Adrenal gland (tissue), 9 donors: ENCODE measurements at regions not wholly inside any gene's neighbourhood (a gene's known extent, or its start where the extent isn't known, plus 50 kb on each side); places are given as distances from the start of the nearest gene placed in this dataset.

Experiments
- DNase-seq, 7 donors: peaks; one replicate each; pipeline ENCODE4 v3.0.0-alpha.2; 2019 to 2020
- H3K27ac ChIP-seq, 5 donors: fragments of 200-600 bp; sonication (generic) in 4 of 5; 1 replicate in 3 of 5; 2 replicates in 2 of 5; pipeline versions ENCODE4 v1.5.1 to v1.8.0; 2016 to 2020; ENCODE audit warnings: mild to moderate bottlenecking in 1 of 5
- H3K27me3 ChIP-seq: fragments of 200-600 bp; 2 replicates; pipeline ENCODE4 v1.8.0; 2021
- H3K36me3 ChIP-seq, 2 donors: fragments of 200-600 bp; replicated peaks in 1 of 2; 1 replicate in 1 of 2; 2 replicates in 1 of 2; pipeline versions ENCODE4 v1.5.1 to v1.8.0; 2018 to 2022
- H3K4me1 ChIP-seq, 2 donors: fragments of 200-600 bp; replicated peaks in 1 of 2; 1 replicate in 1 of 2; 2 replicates in 1 of 2; pipeline versions ENCODE4 v1.5.1 to v1.8.0; 2018 to 2021
- H3K4me3 ChIP-seq, 4 donors: fragments of 200-600 bp; sonication (generic) in 3 of 4; one replicate each; pipeline ENCODE4 v1.5.1; 2016 to 2018
- H3K9me3 ChIP-seq, 3 donors: fragments of 200-600 bp; sonication (generic) in 1 of 3; replicated peaks in 1 of 3; 1 replicate in 2 of 3; 2 replicates in 1 of 3; pipeline versions ENCODE4 v1.5.1 to v1.8.0; 2016 to 2021
- CTCF ChIP-seq, 6 experiments: fragments of 450-650 bp in 4 of 6; fragments of 200-600 bp in 2 of 6; sonication (generic) in 1 of 6; IDR thresholded peaks; 1 replicate in 5 of 6; 2 replicates in 1 of 6; pipeline versions ENCODE4 v1.5.1 to v1.8.0; 2016 to 2021; ENCODE audit warnings: antibody characterized with exemption in 6 of 6, mild to moderate bottlenecking in 2 of 6, moderate library complexity in 1 of 6
- POLR2A ChIP-seq, 2 donors: fragments of 450-650 bp; IDR thresholded peaks; one replicate each; pipeline ENCODE4 v1.6.1; 2017; ENCODE audit warnings: antibody characterized with exemption in 2 of 2, mild to moderate bottlenecking in 2 of 2, moderate library complexity in 1 of 2
- WGBS, 4 donors: extraction: QIAGEN DNeasy Blood & Tissue Kit in 2 of 4; methylation state at CpG; one replicate each; pipeline versions ENCODE4 v1.1.5 to v1.1.7; 2013 to 2017; 5-methylcytosine and 5-hydroxymethylcytosine counted together
- intact Hi-C, 2 donors: fragments of 100-400 bp; cut with DNase I; formaldehyde crosslinking; loops; one replicate each; pipeline versions ENCODE4 v1.14.1 to v1.15.0; 2022 to 2023
- donor health status: healthy with polysubstance abuse.
- donor health status: Bipolar disorder and iron deficiency.
- donor health status: DM: yes; HTN: yes; CAD: no.
- donor health status: DM: no; HTN: no; CAD: no.
- donor health status: DM: no; HTN: no; CAD: no.

- intact Hi-C loops, result no loop called here
- Histone ChIP-seq H3K4me1 (no peaks in the 10 kb centered on the region), H3K4me3 (no peak overlapping the region), H3K27me3 (no peaks in the 10 kb centered on the region), H3K9me3 (no peaks in the 10 kb centered on the region), H3K36me3 (no peaks in the 10 kb centered on the region), H3K27ac (no peak overlapping the region)
- TF ChIP-seq CTCF (IDR thresholded peaks at IDR 0.05), result no peak
- 54 to 76% (median 65%) methylated on average over 1 of the region's 1 CpG for WGBS, 4 donors
- DNase-seq, result no peak
These were observed 508.7 kb downstream of the EPHA7 start for GRCh38 chr6:92910646-92911045.

- intact Hi-C loops, result no loop called here
- no peak overlapping the region for H3K4me3 ChIP-seq
- no peaks in the 10 kb centered on the region for H3K27me3 ChIP-seq
- 23 to 52% (median 41%) methylated on average over 1 of the region's 1 CpG for WGBS, 4 donors
- H3K36me3 ChIP-seq, result no peaks in the 10 kb centered on the region
- no peak for TF ChIP-seq POLR2A (IDR thresholded peaks at IDR 0.05)
- DNase-seq, result no peak
- no peak overlapping the region for H3K27ac ChIP-seq
- no peaks in the 10 kb centered on the region for H3K4me1 ChIP-seq
- H3K9me3 ChIP-seq, result no peaks in the 10 kb centered on the region
These were observed 513.0 kb downstream of the EPHA7 start for GRCh38 chr6:92906385-92906784.

- H3K4me1 ChIP-seq, result no peaks in the 10 kb centered on the region
- no peak overlapping the region for H3K27ac ChIP-seq
These were observed 525.6 kb downstream of the EPHA7 start for GRCh38 chr6:92893741-92894140.

GRCh38 chr6:92892626-92893170 is 526.7 kb downstream of the EPHA7 start:
- no peak for DNase-seq
- H3K9me3 ChIP-seq, result no peaks in the 10 kb centered on the region
- no peaks in the 10 kb centered on the region for H3K36me3 ChIP-seq
- no peak overlapping the region for H3K27ac ChIP-seq
- no peaks in the 10 kb centered on the region for H3K4me1 ChIP-seq
- 60 to 88% (median 80%) methylated on average over 1 of the region's 1 CpG for WGBS, 4 donors
- intact Hi-C loops, result no loop called here
- no peaks in the 10 kb centered on the region for H3K27me3 ChIP-seq
- TF ChIP-seq POLR2A (IDR thresholded peaks at IDR 0.05), result no peak
- TF ChIP-seq CTCF (IDR thresholded peaks at IDR 0.05), result no peak
- no peak overlapping the region for H3K4me3 ChIP-seq

More at GRCh38 chr6:92893741-92894140, 525.6 kb downstream of the EPHA7 start:
- TF ChIP-seq CTCF (IDR thresholded peaks at IDR 0.05), result no peak
- intact Hi-C loops, result no loop called here
- WGBS, 4 donors, result 33 to 51% (median 48%) methylated on average over 3 of the region's 3 CpGs
- no peak overlapping the region for H3K4me3 ChIP-seq
- no peaks in the 10 kb centered on the region for H3K9me3 ChIP-seq
- H3K36me3 ChIP-seq, result no peaks in the 10 kb centered on the region
- H3K27me3 ChIP-seq, result no peaks in the 10 kb centered on the region
- no peak for DNase-seq

- Histone ChIP-seq H3K9me3 (no peaks in the 10 kb centered on the region), H3K27me3 (no peaks in the 10 kb centered on the region), H3K4me1 (no peaks in the 10 kb centered on the region), H3K27ac (no peak overlapping the region), H3K36me3 (no peaks in the 10 kb centered on the region), H3K4me3 (no peak overlapping the region)
- TF ChIP-seq POLR2A (IDR thresholded peaks at IDR 0.05) (no peak), CTCF (IDR thresholded peaks at IDR 0.05) (no peak)
- no peak for DNase-seq
- intact Hi-C loops, result no loop called here
These were observed 531.0 kb downstream of the EPHA7 start for GRCh38 chr6:92888316-92888715.
